IMR-90 (cell line): ENCODE measurements at regions not wholly inside any gene's neighbourhood (a gene's known extent, or its start where the extent isn't known, plus 50 kb on each side); places are given as distances from the start of the nearest gene placed in this dataset.

Source experiments
- ATAC-seq: fragments of 200-7000 bp; cut with Tn5 transposase; 2 replicates; pipeline ENCODE4 v1.9.1; 2020; ENCODE audit warnings: low read depth, mild to moderate bottlenecking, moderate library complexity
- BruUV-seq: library from RNA; stranded (reverse); fragments of 400-500 nt; replicated peaks from 2 replicates; lab custom pipeline; 2021; lab: Mats Ljungman, UMichigan
- CTCF ChIA-PET: fragments of 300-600 bp; formaldehyde crosslinking; extraction: SDS; loops from one replicate; lab custom pipeline; 2021; ENCODE audit warnings: antibody characterized with exemption; lab: Yijun Ruan, JAX
- POLR2A ChIA-PET: fragments of 300-600 bp; sonication (Branson Sonifier 250); formaldehyde crosslinking; loops from one replicate; lab custom pipeline; 2022; ENCODE audit warnings: antibody characterized with exemption; ENCODE audit not compliant: unreplicated experiment; lab: Charles Lee
- DNase-seq: peaks from one replicate; pipeline ENCODE4 v3.0.0; 2013
- H2AFZ ChIP-seq: replicated peaks from 2 replicates; pipeline ENCODE3; 2013; ENCODE audit warnings: low read length, mild to moderate bottlenecking; ENCODE audit not compliant: poor library complexity
- H2AK5ac ChIP-seq: 2 replicates; pipeline ENCODE4 v1.6.1; 2013; ENCODE audit warnings: low read depth, low read length, inconsistent platforms
- H2AK9ac ChIP-seq: replicated peaks from 2 replicates; pipeline ENCODE3; 2013; ENCODE audit warnings: mild to moderate bottlenecking, low read depth, low read length, moderate library complexity; ENCODE audit not compliant: poor library complexity
- H2BK120ac ChIP-seq: 2 replicates; pipeline ENCODE4 v1.6.1; 2013; ENCODE audit warnings: low read depth, low read length, inconsistent platforms
- H2BK15ac ChIP-seq: 3 replicates; pipeline ENCODE4 v1.6.1; 2013; ENCODE audit warnings: low read depth, low read length, inconsistent platforms
- H2BK20ac ChIP-seq: 2 replicates; pipeline ENCODE4 v1.6.1; 2013; ENCODE audit warnings: low read depth, mild to moderate bottlenecking, inconsistent platforms, low read length, moderate library complexity
- H2BK5ac ChIP-seq: 2 replicates; pipeline ENCODE4 v1.6.1; 2013; ENCODE audit warnings: mild to moderate bottlenecking, low read depth, low read length, inconsistent platforms; ENCODE audit not compliant: poor library complexity, severe bottlenecking
- H3K14ac ChIP-seq: replicated peaks from 2 replicates; pipeline ENCODE4 v1.6.1; 2013; ENCODE audit warnings: low read depth, low read length, inconsistent platforms
- H3K18ac ChIP-seq: 2 replicates; pipeline ENCODE4 v1.6.1; 2013; ENCODE audit warnings: low read depth, low read length, control low read depth
- H3K23ac ChIP-seq: 2 replicates; pipeline ENCODE4 v1.6.1; 2013; ENCODE audit warnings: low read depth, low read length, inconsistent platforms
- H3K27ac ChIP-seq: 2 replicates; pipeline ENCODE4 v1.5.1; 2013; ENCODE audit warnings: mild to moderate bottlenecking, control low read depth, low read length; ENCODE audit not compliant: insufficient read depth
- H3K27me3 ChIP-seq: 2 replicates; pipeline ENCODE4 v1.6.1; 2013; ENCODE audit warnings: low read length; ENCODE audit not compliant: control insufficient read depth, insufficient read depth
- H3K36me3 ChIP-seq: 2 replicates; pipeline ENCODE4 v1.6.1; 2013; ENCODE audit warnings: low read length, mixed read lengths; ENCODE audit not compliant: control insufficient read depth, insufficient read depth
- H3K4ac ChIP-seq: 2 replicates; pipeline ENCODE4 v1.6.1; 2013; ENCODE audit warnings: low read depth, low read length, inconsistent platforms
- H3K4me1 ChIP-seq: 2 replicates; pipeline ENCODE4 v1.6.1; 2013; ENCODE audit warnings: low read length, mixed read lengths; ENCODE audit not compliant: control insufficient read depth, insufficient read depth
- H3K4me2 ChIP-seq: 2 replicates; pipeline ENCODE4 v1.6.1; 2013; ENCODE audit warnings: low read depth, mild to moderate bottlenecking, control low read depth, low read length, moderate library complexity
- H3K4me3 ChIP-seq: 2 replicates; pipeline ENCODE4 v1.5.1; 2013; ENCODE audit warnings: low read depth, mild to moderate bottlenecking, control low read depth, low read length, moderate library complexity; ENCODE audit not compliant: insufficient read depth
- H3K56ac ChIP-seq: 2 replicates; pipeline ENCODE4 v1.6.1; 2013; ENCODE audit warnings: low read length, inconsistent platforms; ENCODE audit not compliant: insufficient read depth; ENCODE audit errors: extremely low read depth
- H3K79me1 ChIP-seq, 2 experiments: 2 replicates each; pipeline ENCODE4 v1.6.1; 2013; ENCODE audit warnings: low read length in 2 of 2, inconsistent platforms in 1 of 2, low read depth in 1 of 2
- H3K9ac ChIP-seq: 2 replicates; pipeline ENCODE4 v1.6.1; 2013; ENCODE audit warnings: low read depth, low read length, control low read depth
- H3K9me1 ChIP-seq: 2 replicates; pipeline ENCODE4 v1.6.1; 2013; ENCODE audit warnings: low read length, inconsistent platforms; ENCODE audit not compliant: insufficient read depth
- H3K9me3 ChIP-seq: 2 replicates; pipeline ENCODE4 v1.6.1; 2013; ENCODE audit warnings: low read length; ENCODE audit not compliant: control insufficient read depth, insufficient read depth
- H4K20me1 ChIP-seq: 2 replicates; pipeline ENCODE4 v1.6.1; 2013; ENCODE audit warnings: low read length, inconsistent platforms; ENCODE audit not compliant: insufficient read depth
- H4K5ac ChIP-seq: 2 replicates; pipeline ENCODE4 v1.6.1; 2013; ENCODE audit warnings: mild to moderate bottlenecking, low read depth, low read length, control low read depth
- H4K8ac ChIP-seq, 2 experiments: 2 replicates each; pipeline ENCODE4 v1.6.1; 2013; ENCODE audit warnings: low read depth in 2 of 2, low read length in 2 of 2, control low read depth in 1 of 2, inconsistent platforms in 1 of 2
- H4K91ac ChIP-seq: 2 replicates; pipeline ENCODE4 v1.6.1; 2013; ENCODE audit warnings: low read depth, low read length, inconsistent platforms; ENCODE audit not compliant: insufficient read depth
- BHLHE40 ChIP-seq: fragments of 150-350 bp; IDR thresholded peaks from 2 replicates; pipeline ENCODE4 v1.6.1; 2016; ENCODE audit warnings: mild to moderate bottlenecking, low read depth, low read length
- CEBPB ChIP-seq: IDR thresholded peaks from 2 replicates; pipeline ENCODE4 v1.6.1; 2012; ENCODE audit warnings: low read depth, low read length, improper control_type of control experiment
- CHD1 ChIP-seq: IDR thresholded peaks from 2 replicates; pipeline ENCODE4 v1.6.1; 2012; ENCODE audit warnings: low read depth, low read length, improper control_type of control experiment
- CTCF ChIP-seq: conservative IDR thresholded peaks from 2 replicates; pipeline ENCODE4 v1.5.1; 2012; ENCODE audit warnings: mild to moderate bottlenecking, low read depth, low read length, improper control_type of control experiment
- ELK1 ChIP-seq: fragments of 150-350 bp; IDR thresholded peaks from 2 replicates; pipeline ENCODE4 v1.6.1; 2016; ENCODE audit warnings: low read depth, mild to moderate bottlenecking, low read length, moderate library complexity, borderline replicate concordance
- MAFK ChIP-seq: IDR thresholded peaks from 2 replicates; pipeline ENCODE4 v1.6.1; 2012; ENCODE audit warnings: low read depth, low read length, improper control_type of control experiment
- MAZ ChIP-seq: IDR thresholded peaks from 2 replicates; pipeline ENCODE4 v1.6.1; 2012; ENCODE audit warnings: low read depth, mild to moderate bottlenecking, low read length, improper control_type of control experiment, moderate library complexity, borderline replicate concordance
- MXI1 ChIP-seq: IDR thresholded peaks from 2 replicates; pipeline ENCODE4 v1.6.1; 2012; ENCODE audit warnings: low read depth, mild to moderate bottlenecking, low read length, moderate library complexity, borderline replicate concordance
- POLR2A ChIP-seq: IDR thresholded peaks from 2 replicates; pipeline ENCODE4 v1.6.1; 2012; ENCODE audit warnings: mild to moderate bottlenecking, low read depth, low read length
- RAD21 ChIP-seq: IDR thresholded peaks from 2 replicates; pipeline ENCODE4 v1.6.1; 2012; ENCODE audit warnings: low read length, improper control_type of control experiment
- RCOR1 ChIP-seq: IDR thresholded peaks from 2 replicates; pipeline ENCODE4 v1.6.1; 2012; ENCODE audit warnings: mild to moderate bottlenecking, low read length, improper control_type of control experiment; ENCODE audit not compliant: insufficient replicate concordance
- RFX5 ChIP-seq: IDR thresholded peaks from 2 replicates; pipeline ENCODE4 v1.8.0; 2012; ENCODE audit warnings: low read depth, mild to moderate bottlenecking, low read length, moderate library complexity
- SMC3 ChIP-seq: fragments of 150-350 bp; IDR thresholded peaks from 2 replicates; pipeline ENCODE4 v1.6.1; 2016; ENCODE audit warnings: low read depth, mild to moderate bottlenecking, antibody characterized with exemption, low read length, moderate library complexity
- WGBS, 2 experiments: methylation state at CpG; one replicate each; pipeline versions ENCODE4 v1.1.5 to v1.1.7; 2013; ENCODE audit warnings: missing lambda C conversion rate in 2 of 2; ENCODE audit not compliant: insufficient read length in 1 of 2; ENCODE audit errors: extremely low coverage in 2 of 2; 5-methylcytosine and 5-hydroxymethylcytosine counted together
- dilution Hi-C: fragments of 300-500 bp; cut with HindIII; formaldehyde crosslinking; loops from one replicate; pipeline ENCODE4 v1.14.3; 2018; ENCODE audit warnings: low sequenced_read_pairs; ENCODE audit not compliant: unreplicated experiment
- in situ Hi-C: fragments of 300-500 bp; cut with MboI; formaldehyde crosslinking; loops from 3 replicates; pipeline ENCODE4 v1.14.3; 2019; ENCODE audit warnings: low sequenced_read_pairs, inconsistent platforms, mixed read lengths
- intact Hi-C: fragments of 100-400 bp; cut with micrococcal nuclease; formaldehyde crosslinking; loops from 2 replicates; pipeline ENCODE4 v1.10.0; 2022
- TF ChIP-seq, protein P1 (sequence below): fragments of 150-350 bp; IDR thresholded peaks from 2 replicates; pipeline ENCODE4 v1.6.1; 2017; ENCODE audit warnings: mild to moderate bottlenecking, antibody characterized with exemption, low read length, low read depth

GRCh38 chr5:158261674-158262367 is 402.9 kb upstream of the CLINT1 start:
- Histone ChIP-seq H4K91ac (no peak overlapping the region), H3K14ac (no peak overlapping the region), H4K5ac (no peak overlapping the region), H3K4me2 (no peak overlapping the region), H3K18ac (no peak overlapping the region), H4K20me1 (no peaks in the 10 kb centered on the region), H3K79me1 (no peaks in the 10 kb centered on the region), H2BK120ac (no peak overlapping the region), H2BK20ac (no peak overlapping the region), H2BK5ac (no peak overlapping the region), H2AK5ac (no peak overlapping the region), H3K27ac (no peak overlapping the region), H3K36me3 (no peaks in the 10 kb centered on the region), H3K4ac (no peak overlapping the region), H3K4me3 (no peak overlapping the region), H3K9ac (no peak overlapping the region), H2BK15ac (no peak overlapping the region), H4K8ac (no peak overlapping the region), H3K23ac (no peak overlapping the region), H3K4me1 (no peaks in the 10 kb centered on the region), H3K9me3 (no peaks in the 10 kb centered on the region), H3K9me1 (no peaks in the 10 kb centered on the region), H3K27me3 (no peaks in the 10 kb centered on the region), H3K56ac (no peak overlapping the region), H2AK9ac (no peak overlapping the region), H2AFZ (no peak overlapping the region)
- no peak for DNase-seq
- ChIA-PET CTCF (no interaction called here), POLR2A (no interaction called here)
- ATAC-seq, result no peak
- no TSS peak for BruUV-seq
- no peak for TF ChIP-seq MXI1
- no peak for TF ChIP-seq ELK1
- TF ChIP-seq SMC3, result no peak
- TF ChIP-seq, protein P1, sequence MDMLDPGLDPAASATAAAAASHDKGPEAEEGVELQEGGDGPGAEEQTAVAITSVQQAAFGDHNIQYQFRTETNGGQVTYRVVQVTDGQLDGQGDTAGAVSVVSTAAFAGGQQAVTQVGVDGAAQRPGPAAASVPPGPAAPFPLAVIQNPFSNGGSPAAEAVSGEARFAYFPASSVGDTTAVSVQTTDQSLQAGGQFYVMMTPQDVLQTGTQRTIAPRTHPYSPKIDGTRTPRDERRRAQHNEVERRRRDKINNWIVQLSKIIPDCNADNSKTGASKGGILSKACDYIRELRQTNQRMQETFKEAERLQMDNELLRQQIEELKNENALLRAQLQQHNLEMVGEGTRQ, result no peak
- no peak for TF ChIP-seq RFX5
- TF ChIP-seq CEBPB, result no peak
- no peak for TF ChIP-seq RAD21
- TF ChIP-seq MAZ, result no peak
- TF ChIP-seq MAFK, result no peak
- TF ChIP-seq RCOR1, result no peak
- TF ChIP-seq POLR2A, result no peak
- no peak for TF ChIP-seq BHLHE40
- TF ChIP-seq CTCF, result no peak
- TF ChIP-seq CHD1, result no peak
- dilution Hi-C loops, result no loop called here
- intact Hi-C loops, result no loop called here
- WGBS, 2 experiments, result no CpG with 5 or more reads among the region's 3 CpGs
- in situ Hi-C loops, result no loop called here
